GM19455 (cell line): ENCODE measurements at regions not wholly inside any gene's neighbourhood (a gene's known extent, or its start where the extent isn't known, plus 50 kb on each side); places are given as distances from the start of the nearest gene placed in this dataset.
"Not testable (repeated sequence)": the region's sequence is repeated elsewhere in the genome, so short reads cannot be mapped to it uniquely, and the experiment has no call there.

ENCODE experiments used
- ATAC-seq: cut with Tn5 transposase; IDR thresholded peaks from one replicate; pipeline ENCODE4 v1.9.1; 2021; ENCODE audit not compliant: unreplicated experiment

GRCh38 chr4:138460477-138461414 is 218.6 kb upstream of the SLC7A11 start:
- ATAC-seq, result no peak

- ATAC-seq, result no peak
Observed at GRCh38 chr4:138458751-138459150, 216.6 kb upstream of the SLC7A11 start.

- not testable (repeated sequence) for ATAC-seq
Observed at GRCh38 chr4:138456349-138456748, 214.2 kb upstream of the SLC7A11 start.

GRCh38 chr4:138455097-138455496 is 212.9 kb upstream of the SLC7A11 start:
- no peak for ATAC-seq

- ATAC-seq, result no peak
Observed at GRCh38 chr4:138452826-138453225, 210.7 kb upstream of the SLC7A11 start.

- no peak for ATAC-seq
Observed at GRCh38 chr4:138451276-138451663, 209.1 kb upstream of the SLC7A11 start.

GRCh38 chr4:138450546-138451275 is 208.6 kb upstream of the SLC7A11 start:
- ATAC-seq, result no peak

GRCh38 chr4:138449938-138450337 is 207.8 kb upstream of the SLC7A11 start:
- no peak for ATAC-seq

GRCh38 chr4:138448169-138448568 is 206.0 kb upstream of the SLC7A11 start:
- no peak for ATAC-seq

- no peak for ATAC-seq
Observed at GRCh38 chr4:138446456-138446855, 204.3 kb upstream of the SLC7A11 start.

- no peak for ATAC-seq
Observed at GRCh38 chr4:138445098-138445497, 202.9 kb upstream of the SLC7A11 start.

GRCh38 chr4:138444260-138444659 is 202.1 kb upstream of the SLC7A11 start:
- no peak for ATAC-seq

GRCh38 chr4:138439143-138439581 is 197.0 kb upstream of the SLC7A11 start:
- no peak for ATAC-seq

- ATAC-seq, result no peak
Observed at GRCh38 chr4:138438608-138439007, 196.5 kb upstream of the SLC7A11 start.

- ATAC-seq, result no peak
Observed at GRCh38 chr4:138437263-138437851, 195.2 kb upstream of the SLC7A11 start.

GRCh38 chr4:138435733-138436132 is 193.6 kb upstream of the SLC7A11 start:
- not testable (repeated sequence) for ATAC-seq

- not testable (repeated sequence) for ATAC-seq
Observed at GRCh38 chr4:138435046-138435445, 192.9 kb upstream of the SLC7A11 start.

GRCh38 chr4:138428611-138429010 is 186.5 kb upstream of the SLC7A11 start:
- no peak for ATAC-seq

- ATAC-seq, result no peak
Observed at GRCh38 chr4:138426786-138427185, 184.6 kb upstream of the SLC7A11 start.

- ATAC-seq, result no peak
Observed at GRCh38 chr4:138420471-138420870, 178.3 kb upstream of the SLC7A11 start.

- no peak for ATAC-seq
Observed at GRCh38 chr4:138414202-138414601, 172.1 kb upstream of the SLC7A11 start.

GRCh38 chr4:138413273-138413672 is 171.1 kb upstream of the SLC7A11 start:
- no peak for ATAC-seq
